Bronchial epithelial cell (primary cell): ENCODE measurements at regions not wholly inside any gene's neighbourhood (a gene's known extent, or its start where the extent isn't known, plus 50 kb on each side); places are given as distances from the start of the nearest gene placed in this dataset.
A peak's percentile ranks its signal among the peaks of the same experiment; 100 is the strongest.

Source experiments
- DNase-seq: peaks from one replicate; pipeline ENCODE4 v3.0.0-alpha.2; 2010; ENCODE audit warnings: low read depth
- FAIRE-seq: peaks from 2 replicates; lab custom pipeline; 2011; peaks lifted over from hg19 to GRCh38; lab: Jason Lieb, UNC
- H3K27me3 ChIP-seq: 2 replicates; pipeline ENCODE4 v1.5.1; 2011; ENCODE audit warnings: low read length; ENCODE audit not compliant: control insufficient read depth, insufficient read depth
- H3K36me3 ChIP-seq: 2 replicates; pipeline ENCODE4 v1.5.1; 2011; ENCODE audit warnings: low read length; ENCODE audit not compliant: control insufficient read depth, insufficient read depth
- H3K4me3 ChIP-seq: 2 replicates; pipeline ENCODE4 v1.5.1; 2011; ENCODE audit warnings: mild to moderate bottlenecking, low read depth, low read length, control low read depth
- CTCF ChIP-seq: IDR thresholded peaks from 2 replicates; pipeline ENCODE4 v1.5.1; 2011; ENCODE audit warnings: mild to moderate bottlenecking, moderate library complexity, low read length, control low read depth, inconsistent platforms; ENCODE audit not compliant: insufficient read depth, severe bottlenecking

GRCh38 chr14:98888927-98889835 lies 382.8 kb downstream of the BCL11B start:
- no peak for TF ChIP-seq CTCF
- H3K4me3 ChIP-seq, result no peak overlapping the region
- H3K36me3 ChIP-seq, result no peaks in the 10 kb centered on the region
- no peak for DNase-seq
- H3K27me3 ChIP-seq, result no peaks in the 10 kb centered on the region
- no peak for FAIRE-seq

GRCh38 chr14:98889836-98890185 lies 382.2 kb downstream of the BCL11B start:
- DNase-seq, result no peak
- no peaks in the 10 kb centered on the region for H3K27me3 ChIP-seq
- FAIRE-seq, result no peak
- H3K4me3 ChIP-seq, result no peak overlapping the region
- H3K36me3 ChIP-seq, result no peaks in the 10 kb centered on the region
- no peak for TF ChIP-seq CTCF

- no peak for TF ChIP-seq CTCF
- DNase-seq, result peak; percentile 39
- H3K4me3 ChIP-seq, result no peak overlapping the region
- H3K27me3 ChIP-seq, result no peaks in the 10 kb centered on the region
- no peaks in the 10 kb centered on the region for H3K36me3 ChIP-seq
- FAIRE-seq, result no peak
These were observed 381.2 kb downstream of the BCL11B start for GRCh38 chr14:98890556-98891340.

GRCh38 chr14:98893675-98894074 lies 378.3 kb downstream of the BCL11B start:
- Histone ChIP-seq H3K36me3 (no peaks in the 10 kb centered on the region), H3K4me3 (no peak overlapping the region), H3K27me3 (no peaks in the 10 kb centered on the region)
- no peak for TF ChIP-seq CTCF
- peak; percentile 87 for DNase-seq
- no peak for FAIRE-seq

GRCh38 chr14:98894600-98894999 lies 377.4 kb downstream of the BCL11B start:
- Histone ChIP-seq H3K4me3 (no peak overlapping the region), H3K27me3 (no peaks in the 10 kb centered on the region), H3K36me3 (no peaks in the 10 kb centered on the region)
- TF ChIP-seq CTCF, result no peak
- no peak for DNase-seq
- FAIRE-seq, result no peak
